HG03342 (cell line): ENCODE measurements at regions not wholly inside any gene's neighbourhood (a gene's known extent, or its start where the extent isn't known, plus 50 kb on each side); places are given as distances from the start of the nearest gene placed in this dataset.

Experiments used
- ATAC-seq: cut with Tn5 transposase; IDR thresholded peaks from one replicate; pipeline ENCODE4 v1.9.1; 2021; ENCODE audit warnings: mild to moderate bottlenecking, moderate library complexity; ENCODE audit not compliant: unreplicated experiment

DNA sequence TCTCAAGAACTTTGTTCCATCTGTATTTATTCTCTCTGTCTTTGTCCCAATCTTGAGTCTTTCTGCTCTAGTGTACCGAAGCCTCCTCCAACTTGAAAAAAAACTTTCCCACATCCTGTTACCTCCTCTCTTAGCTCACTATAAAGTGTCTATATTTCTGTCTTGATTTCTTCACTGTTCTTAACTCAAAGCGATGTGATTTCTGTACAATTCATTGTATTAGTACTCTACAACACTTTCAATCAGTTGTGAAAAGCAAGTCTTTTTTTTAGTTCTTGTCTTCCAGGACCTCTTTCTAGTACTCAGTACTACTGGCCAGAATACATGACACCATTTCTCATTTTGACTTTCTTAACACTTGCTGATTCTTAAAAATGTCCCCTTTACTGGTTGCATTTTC lies 353.5 kb upstream of the SATB1 start:
- ATAC-seq, result no peak

- ATAC-seq, result no peak
Measured at GRCh38 chr3:18778094-18778493, 353.0 kb upstream of the SATB1 start.

- ATAC-seq, result no peak
Measured at GRCh38 chr3:18775501-18775900, 350.4 kb upstream of the SATB1 start.

GRCh38 chr3:18774319-18775088 lies 349.4 kb upstream of the SATB1 start:
- no peak for ATAC-seq

DNA sequence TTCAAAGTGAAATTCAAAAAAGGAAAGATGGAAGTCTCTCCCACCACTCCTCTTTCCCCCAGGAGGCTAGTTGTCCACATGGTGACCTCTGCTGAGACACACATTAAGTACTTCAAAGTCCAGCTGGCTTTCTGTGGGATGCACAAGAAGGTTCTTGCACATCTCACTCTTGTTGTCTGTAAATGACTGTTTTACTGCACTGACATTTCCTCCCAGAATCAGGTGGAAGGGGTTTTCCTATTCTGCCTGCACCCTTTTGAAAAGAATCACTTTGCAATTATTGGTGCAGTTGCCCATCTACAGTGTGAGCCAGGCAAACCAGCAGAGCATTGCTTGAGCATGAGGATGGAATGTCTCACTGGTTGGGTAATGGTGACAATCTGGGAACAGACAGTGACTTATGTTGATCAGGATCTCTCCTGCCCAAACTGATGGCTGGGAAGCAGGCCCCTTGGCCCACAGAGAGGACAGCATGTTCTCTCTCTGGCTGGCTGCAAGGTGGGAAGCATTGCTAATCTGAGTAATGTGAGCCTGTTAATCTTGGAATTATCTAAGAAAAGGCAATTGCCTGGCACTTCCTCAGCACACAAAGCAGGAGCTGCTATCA lies 347.7 kb upstream of the SATB1 start:
- ATAC-seq, result no peak

DNA sequence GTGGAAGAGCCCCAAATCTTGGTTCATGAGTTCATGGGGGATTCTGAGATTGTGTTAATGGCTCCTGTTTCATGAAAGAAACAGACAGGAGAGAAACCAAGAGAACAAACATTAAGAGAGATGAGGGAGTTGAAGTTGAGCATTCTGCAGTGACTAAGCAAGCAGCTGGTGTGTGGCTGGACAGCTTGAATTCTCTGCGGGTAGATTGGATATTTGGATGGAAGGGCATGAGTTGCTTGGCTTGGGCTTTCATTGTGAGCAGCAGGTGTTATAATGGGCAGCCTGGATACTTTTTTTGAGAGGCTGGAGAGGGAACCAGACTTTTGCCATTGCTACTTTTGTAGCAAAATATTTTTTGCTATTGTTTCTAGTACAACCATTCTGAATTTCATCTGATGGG lies 346.8 kb upstream of the SATB1 start:
- no peak for ATAC-seq

GRCh38 chr3:18770800-18771199 lies 345.7 kb upstream of the SATB1 start:
- ATAC-seq, result no peak

DNA sequence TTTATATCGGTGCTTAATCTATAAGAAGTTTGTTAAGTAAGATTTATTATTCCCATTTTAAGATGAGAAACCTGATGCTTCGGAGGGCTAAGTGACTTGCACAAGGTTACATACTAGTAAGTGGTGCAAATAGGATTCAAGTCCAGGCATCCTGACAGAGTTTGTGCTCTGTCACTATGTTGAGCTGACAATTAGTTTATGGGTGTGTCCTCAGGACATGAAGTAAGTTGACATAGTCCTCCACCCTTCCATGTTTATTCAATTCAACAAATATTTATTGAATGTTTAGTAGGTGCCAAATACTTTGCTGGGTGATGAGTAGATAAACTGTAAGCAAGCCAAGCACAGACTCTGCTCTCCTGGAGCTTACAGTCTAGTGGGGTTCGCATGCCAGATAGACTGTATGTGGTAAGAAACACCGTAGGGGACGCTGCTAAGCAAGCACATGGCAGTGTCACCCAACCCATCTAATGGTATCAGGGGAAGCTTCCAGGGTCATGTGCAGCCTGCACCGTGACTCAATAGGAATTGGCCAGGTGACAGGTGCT lies 342.7 kb upstream of the SATB1 start:
- no peak for ATAC-seq

DNA sequence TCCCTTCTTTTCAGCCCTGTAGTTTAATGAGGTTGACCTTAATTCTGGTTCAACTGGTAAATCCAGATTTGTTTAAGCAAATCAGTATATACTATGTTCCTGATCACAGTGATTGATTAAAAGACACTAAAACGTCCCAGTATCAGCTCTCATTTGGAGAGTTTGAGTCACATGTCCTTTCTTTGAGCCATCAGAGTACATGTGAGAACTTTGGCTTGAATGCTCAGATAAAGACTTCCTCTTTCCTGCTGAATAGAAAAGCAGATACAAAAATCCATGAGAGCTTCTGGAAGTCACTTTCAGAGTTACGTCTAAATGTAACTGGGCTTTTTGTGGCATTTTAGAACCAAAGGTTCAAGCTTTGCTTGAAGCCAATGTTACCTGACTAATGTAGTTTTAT lies 341.8 kb upstream of the SATB1 start:
- ATAC-seq, result no peak

DNA sequence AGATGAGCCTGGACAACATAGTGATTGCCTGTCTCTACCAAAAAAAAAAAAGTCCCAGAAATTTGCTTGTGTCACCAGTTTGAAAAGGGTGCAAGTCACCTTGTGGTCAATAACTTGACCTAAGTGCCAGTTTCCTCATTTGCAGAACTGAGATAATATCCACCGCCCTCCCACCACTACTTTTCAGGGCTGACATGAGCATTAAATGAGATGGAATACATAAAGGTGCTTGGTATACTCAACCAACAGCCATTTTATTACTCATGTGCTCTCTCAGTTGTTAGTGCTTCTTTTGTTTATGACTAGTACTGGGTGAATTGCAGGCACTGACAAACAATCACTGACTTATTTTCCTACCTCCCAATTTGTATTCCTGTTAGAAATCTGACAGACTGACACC lies 340.5 kb upstream of the SATB1 start:
- ATAC-seq, result no peak

GRCh38 chr3:18765161-18765560 lies 340.0 kb upstream of the SATB1 start:
- ATAC-seq, result no peak

DNA sequence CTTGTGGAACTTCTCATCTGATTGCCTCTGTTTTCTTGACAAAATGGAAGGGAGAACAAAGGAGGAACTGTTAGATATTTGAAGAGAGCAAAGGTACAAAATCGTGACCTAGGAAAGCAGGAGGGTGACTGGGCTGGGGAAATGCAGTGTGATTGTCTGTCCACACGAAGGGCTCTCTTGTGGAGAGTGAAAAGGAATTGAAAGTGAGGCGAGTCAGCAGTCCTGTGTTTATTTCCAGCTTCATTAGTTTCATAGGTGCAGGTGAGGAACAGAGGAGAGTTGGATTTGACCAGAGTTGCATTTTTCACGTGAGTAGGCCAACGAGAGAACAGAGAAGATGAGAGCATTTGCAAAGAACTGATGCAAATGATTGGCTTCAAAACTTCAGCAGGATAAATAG lies 336.4 kb upstream of the SATB1 start:
- no peak for ATAC-seq

- ATAC-seq, result peak; percentile 90
Measured at GRCh38 chr3:18758047-18758704, 333.0 kb upstream of the SATB1 start.

DNA sequence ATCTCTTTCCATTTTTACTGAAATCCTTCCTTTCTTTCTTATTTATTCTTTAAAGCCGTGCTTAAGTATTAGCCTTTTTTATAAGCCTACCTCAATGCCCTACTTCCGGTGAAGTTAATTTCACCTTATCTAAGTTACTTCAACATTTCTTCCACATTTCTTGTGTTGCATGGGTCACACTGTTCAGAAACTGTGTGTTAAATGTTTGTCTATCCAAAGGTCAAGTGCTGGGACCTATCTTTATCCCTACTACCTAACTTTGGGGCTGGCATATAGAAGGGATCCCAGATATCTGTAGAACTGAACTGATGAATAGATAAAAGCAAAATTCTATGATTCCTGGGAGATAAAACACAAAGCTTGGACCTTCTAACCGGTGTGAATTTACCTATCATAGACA lies 332.3 kb upstream of the SATB1 start:
- no peak for ATAC-seq

GRCh38 chr3:18752273-18752934 lies 327.3 kb upstream of the SATB1 start:
- no peak for ATAC-seq

DNA sequence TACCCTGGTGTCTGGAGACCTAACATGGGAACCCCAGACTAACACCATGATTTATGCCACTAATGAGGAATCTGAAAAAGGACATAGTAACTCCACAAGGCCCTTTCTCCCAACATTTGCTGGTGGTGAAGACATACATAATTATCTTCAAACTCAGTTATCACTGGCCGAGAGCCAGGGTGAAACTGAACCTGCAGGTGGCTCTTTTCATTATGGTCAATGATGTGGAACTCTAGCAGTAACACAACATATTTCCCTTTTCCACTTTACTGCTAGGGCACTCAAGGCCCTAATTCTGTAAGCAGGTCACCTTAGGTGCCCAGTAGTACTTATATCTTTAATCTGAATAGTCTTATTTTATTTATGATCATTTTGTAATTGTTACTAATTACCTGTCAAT lies 326.4 kb upstream of the SATB1 start:
- ATAC-seq, result peak; percentile 59

DNA sequence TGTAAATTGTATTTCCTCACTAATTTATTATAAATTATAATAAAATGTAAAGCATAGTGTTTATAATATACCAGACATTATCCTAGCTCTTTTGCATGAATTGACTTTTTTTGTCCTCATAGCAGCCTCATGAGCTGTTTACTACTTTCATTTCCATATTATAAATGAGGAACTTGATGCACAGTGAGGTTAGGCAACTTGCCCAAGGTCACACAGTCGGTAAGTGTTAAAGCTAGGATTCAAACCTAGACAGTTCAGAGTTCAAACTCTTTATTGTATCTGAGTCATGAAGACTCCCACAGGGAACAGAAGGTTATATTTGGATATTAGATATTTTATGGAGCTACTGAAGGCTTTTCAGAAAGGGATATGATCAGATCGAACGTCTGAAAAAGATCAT lies 322.2 kb upstream of the SATB1 start:
- ATAC-seq, result no peak

GRCh38 chr3:18745472-18745871 lies 320.3 kb upstream of the SATB1 start:
- no peak for ATAC-seq

DNA sequence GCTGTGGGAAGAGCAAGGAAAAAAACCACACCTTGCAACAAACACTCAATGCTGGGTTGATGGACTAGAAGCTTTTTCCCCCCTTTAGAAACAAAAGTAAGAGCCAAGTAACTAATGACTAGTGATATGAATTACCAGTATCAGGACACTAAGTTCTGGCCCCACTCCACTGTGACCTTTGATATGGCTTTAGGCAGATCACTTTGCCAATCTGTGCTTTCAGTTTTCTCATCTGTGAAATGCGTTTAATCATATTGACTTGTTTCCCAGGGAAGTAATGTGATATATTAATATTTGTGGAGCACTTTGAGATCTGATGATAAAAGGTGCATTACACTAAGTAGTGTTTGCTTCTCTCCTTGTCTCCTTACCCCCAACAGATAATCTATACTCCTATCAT lies 319.3 kb upstream of the SATB1 start:
- no peak for ATAC-seq

- no peak for ATAC-seq
Measured at GRCh38 chr3:18743761-18744160, 318.6 kb upstream of the SATB1 start.
